ENCODE measurements at regions not wholly inside any gene's neighbourhood (a gene's known extent, or its start where the extent isn't known, plus 50 kb on each side); places are given as distances from the start of the nearest gene placed in this dataset.
"Not testable (repeated sequence)": the region's sequence is repeated elsewhere in the genome, so short reads cannot be mapped to it uniquely, and the experiment has no call there.

- no peak for DNase-seq
Measured at GRCh38 chr13:74557870-74558269, 423.7 kb upstream of the KLF12 start.

GRCh38 chr13:74555651-74556420 lies 421.6 kb upstream of the KLF12 start:
- peak; percentile 28 for DNase-seq

- peak; percentile 44 for DNase-seq
Measured at GRCh38 chr13:74555276-74555625, 421.0 kb upstream of the KLF12 start.

GRCh38 chr13:74554569-74555275 lies 420.5 kb upstream of the KLF12 start:
- DNase-seq, result peak; percentile 43

- no peak for DNase-seq
Measured at GRCh38 chr13:74550039-74550438, 415.8 kb upstream of the KLF12 start.

- DNase-seq, result not testable (repeated sequence)
Measured at GRCh38 chr13:74536649-74537048, 402.4 kb upstream of the KLF12 start.

GRCh38 chr13:74533226-74533625 lies 399.0 kb upstream of the KLF12 start:
- DNase-seq, result no peak

- no peak for DNase-seq
Measured at GRCh38 chr13:74530011-74530410, 395.8 kb upstream of the KLF12 start.

GRCh38 chr13:74528734-74529513 lies 394.7 kb upstream of the KLF12 start:
- no peak for DNase-seq

GRCh38 chr13:74523057-74523456 lies 388.9 kb upstream of the KLF12 start:
- DNase-seq, result no peak

GRCh38 chr13:74511523-74511922 lies 377.3 kb upstream of the KLF12 start:
- DNase-seq, result no peak

GRCh38 chr13:74487091-74487722 lies 353.0 kb upstream of the KLF12 start:
- DNase-seq, result no peak

- DNase-seq, result no peak
Measured at GRCh38 chr13:74485757-74486156, 351.6 kb upstream of the KLF12 start.

GRCh38 chr13:74479124-74479523 lies 344.9 kb upstream of the KLF12 start:
- DNase-seq, result no peak

GRCh38 chr13:74476788-74477187 lies 342.6 kb upstream of the KLF12 start:
- no peak for DNase-seq

GRCh38 chr13:74476365-74476764 lies 342.2 kb upstream of the KLF12 start:
- DNase-seq, result no peak

GRCh38 chr13:74466864-74467263 lies 332.7 kb upstream of the KLF12 start:
- DNase-seq, result no peak

GRCh38 chr13:74466020-74466419 lies 331.8 kb upstream of the KLF12 start:
- no peak for DNase-seq

GRCh38 chr13:74465271-74465670 lies 331.1 kb upstream of the KLF12 start:
- DNase-seq, result peak; percentile 15

- no peak for DNase-seq
Measured at GRCh38 chr13:74464670-74465069, 330.5 kb upstream of the KLF12 start.

- DNase-seq, result no peak
Measured at GRCh38 chr13:74461011-74461410, 326.8 kb upstream of the KLF12 start.

GRCh38 chr13:74452881-74453280 lies 318.7 kb upstream of the KLF12 start:
- no peak for DNase-seq

- no peak for DNase-seq
Measured at GRCh38 chr13:74452176-74452575, 318.0 kb upstream of the KLF12 start.

Data from retina (tissue), 1 donor.